H1 (cell line): ENCODE measurements at regions not wholly inside any gene's neighbourhood (a gene's known extent, or its start where the extent isn't known, plus 50 kb on each side); places are given as distances from the start of the nearest gene placed in this dataset.

Experiments
- BACH1 ChIP-seq: IDR thresholded peaks from 2 replicates; pipeline ENCODE4 v1.6.1; 2012; ENCODE audit warnings: low read length, improper control_type of control experiment
- CHD7 ChIP-seq: fragments of 300-600 bp; sonication (generic); IDR thresholded peaks from 2 replicates; pipeline ENCODE4 v1.7.1; 2012; ENCODE audit warnings: low read length, moderate library complexity, mild to moderate bottlenecking, inconsistent platforms; ENCODE audit not compliant: insufficient replicate concordance
- EP300 ChIP-seq, 2 experiments: IDR thresholded peaks; 1 replicate in 1 of 2; 2 replicates in 1 of 2; pipeline ENCODE4 v1.6.1; 2011 to 2012; ENCODE audit warnings: low read depth in 2 of 2, low read length in 2 of 2, mild to moderate bottlenecking in 2 of 2, borderline replicate concordance in 1 of 2, inconsistent platforms in 1 of 2, moderate library complexity in 1 of 2
- EZH2 ChIP-seq: fragments of 200-600 bp; sonication (generic); IDR thresholded peaks from 2 replicates; pipeline ENCODE4 v1.7.1; 2012; ENCODE audit warnings: low read depth, mild to moderate bottlenecking, moderate library complexity, low read length, inconsistent platforms; ENCODE audit not compliant: severe bottlenecking
- FOSL1 ChIP-seq: IDR thresholded peaks from 2 replicates; pipeline ENCODE4 v1.6.1; 2011; ENCODE audit warnings: mild to moderate bottlenecking, low read depth, low read length, moderate library complexity; ENCODE audit not compliant: insufficient read depth
- GABPA ChIP-seq: IDR thresholded peaks from 2 replicates; pipeline ENCODE4 v1.6.1; 2011; ENCODE audit warnings: mild to moderate bottlenecking, low read length, moderate library complexity, borderline replicate concordance; ENCODE audit not compliant: insufficient read depth
- JUN ChIP-seq: IDR thresholded peaks from 2 replicates; pipeline ENCODE4 v1.6.1; 2011; ENCODE audit warnings: low read depth, mild to moderate bottlenecking, improper control_type of control experiment, low read length
- RBBP5 ChIP-seq: IDR thresholded peaks from 2 replicates; pipeline ENCODE4 v1.7.1; 2012; ENCODE audit warnings: low read depth, mild to moderate bottlenecking, inconsistent platforms, low read length, moderate library complexity, borderline replicate concordance
- RFX5 ChIP-seq: IDR thresholded peaks from 2 replicates; pipeline ENCODE4 v1.6.1; 2011; ENCODE audit warnings: low read depth, low read length, improper control_type of control experiment, borderline replicate concordance
- SP1 ChIP-seq: IDR thresholded peaks from 2 replicates; pipeline ENCODE4 v1.6.1; 2011; ENCODE audit warnings: low read depth, low read length
- SP4 ChIP-seq: IDR thresholded peaks from 2 replicates; pipeline ENCODE4 v1.6.1; 2012; ENCODE audit warnings: low read length, inconsistent platforms
- SUZ12 ChIP-seq: fragments of 200-600 bp; sonication (generic); IDR thresholded peaks from 2 replicates; pipeline ENCODE4 v1.6.1; 2012; ENCODE audit warnings: mild to moderate bottlenecking, inconsistent platforms, low read length, moderate library complexity, mixed read lengths
- TAF7 ChIP-seq: optimal IDR thresholded peaks from 2 replicates; pipeline ENCODE3; 2011; ENCODE audit warnings: low read depth, mild to moderate bottlenecking, inconsistent platforms, low read length, moderate library complexity, borderline replicate concordance

- TF ChIP-seq CHD7: no peak
- TF ChIP-seq FOSL1: no peak
- no peak for TF ChIP-seq EP300 (IDR thresholded peaks at IDR 0.05; ENCODE audit: borderline replicate concordance in 1 of 2, low read depth in 2 of 2, low read length in 2 of 2)
- TF ChIP-seq TAF7: no peak
- TF ChIP-seq SUZ12: no peak
- TF ChIP-seq GABPA: no peak
- no peak for TF ChIP-seq EZH2
- TF ChIP-seq SP4: no peak
- no peak for TF ChIP-seq JUN
- TF ChIP-seq RBBP5: no peak
- TF ChIP-seq SP1: no peak
- TF ChIP-seq BACH1: no peak
- TF ChIP-seq RFX5: no peak
Measured at GRCh38 chr10:44671319-44671718, 239.8 kb upstream of the TMEM72 start (continued).
